ENCODE measurements at regions not wholly inside any gene's neighbourhood (a gene's known extent, or its start where the extent isn't known, plus 50 kb on each side); places are given as distances from the start of the nearest gene placed in this dataset.

GRCh38 chr3:70550723-70551319, 238.4 kb upstream of the MDFIC2 start:
- POLR2A ChIA-PET = no interaction called here

DNA sequence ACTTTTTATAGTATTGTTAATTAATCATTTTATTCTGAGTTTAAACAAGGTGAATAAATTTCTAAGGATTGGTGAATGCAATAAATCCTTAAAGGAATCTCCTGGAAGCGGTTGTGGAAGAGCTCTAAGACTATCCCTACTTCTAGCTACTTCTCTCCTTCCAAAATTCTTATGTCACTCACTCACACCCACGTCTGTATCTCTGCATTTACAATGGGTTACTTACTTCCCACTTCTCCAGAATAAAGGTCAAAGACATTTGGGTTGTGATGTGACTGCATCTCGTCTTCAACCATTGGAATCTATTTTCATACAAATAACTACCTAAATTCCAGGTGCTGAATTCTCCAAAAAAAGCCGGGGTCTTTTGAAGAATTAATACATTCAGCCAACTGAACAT, 234.2 kb upstream of the MDFIC2 start:
- POLR2A ChIA-PET = no interaction called here
- Histone ChIP-seq H3K4me2 (no peak overlapping the region), H3K4me3 (no peak overlapping the region), H3K4me1 (no peaks in the 10 kb centered on the region), H3K27ac (no peak overlapping the region), H3K9me3 (no peaks in the 10 kb centered on the region)
- 29% methylated on average over 4 of the region's 4 CpGs for WGBS (ENCODE audit: missing lambda C conversion rate)
- FAIRE-seq (no peak), DNase-seq (ENCODE audit: low read depth in 1 of 2, low spot score in 1 of 2) (no peak), ATAC-seq (no peak)
- CTCF ChIA-PET = no interaction called here
- TF ChIP-seq RFX5 (IDR thresholded peaks at IDR 0.05) = no peak
- TF ChIP-seq MAZ (IDR thresholded peaks at IDR 0.05; ENCODE audit: borderline replicate concordance, low read depth, low read length) = no peak
- no peak for TF ChIP-seq FOXS1 (CRISPR knock-in tag; IDR thresholded peaks at IDR 0.05)
- TF ChIP-seq CHD4 (IDR thresholded peaks at IDR 0.05; ENCODE audit: borderline replicate concordance) = no peak
- no peak for TF ChIP-seq RCOR1 (IDR thresholded peaks at IDR 0.05; ENCODE audit: low read depth, low read length)
- no peak for TF ChIP-seq SREBF2 (IDR thresholded peaks at IDR 0.05)
- TF ChIP-seq EHF (CRISPR knock-in tag; IDR thresholded peaks at IDR 0.05) = no peak
- no peak for TF ChIP-seq HDAC2 (IDR thresholded peaks at IDR 0.05)
- TF ChIP-seq EP300 (IDR thresholded peaks at IDR 0.05) = no peak
- no peak for TF ChIP-seq ELK1 (IDR thresholded peaks at IDR 0.05; ENCODE audit: low read depth, low read length)
- no peak for TF ChIP-seq NFE2L2 (conservative IDR thresholded peaks at IDR 0.05; ENCODE audit: low read length)
- TF ChIP-seq NR3C1 (IDR thresholded peaks at IDR 0.05) = no peak
- TF ChIP-seq CBX2 (IDR thresholded peaks at IDR 0.05; ENCODE audit: borderline replicate concordance, low read depth) = no peak
- no peak for TF ChIP-seq RNF2 (IDR thresholded peaks at IDR 0.05; ENCODE audit: borderline replicate concordance, low read depth)
- TF ChIP-seq, protein P1, sequence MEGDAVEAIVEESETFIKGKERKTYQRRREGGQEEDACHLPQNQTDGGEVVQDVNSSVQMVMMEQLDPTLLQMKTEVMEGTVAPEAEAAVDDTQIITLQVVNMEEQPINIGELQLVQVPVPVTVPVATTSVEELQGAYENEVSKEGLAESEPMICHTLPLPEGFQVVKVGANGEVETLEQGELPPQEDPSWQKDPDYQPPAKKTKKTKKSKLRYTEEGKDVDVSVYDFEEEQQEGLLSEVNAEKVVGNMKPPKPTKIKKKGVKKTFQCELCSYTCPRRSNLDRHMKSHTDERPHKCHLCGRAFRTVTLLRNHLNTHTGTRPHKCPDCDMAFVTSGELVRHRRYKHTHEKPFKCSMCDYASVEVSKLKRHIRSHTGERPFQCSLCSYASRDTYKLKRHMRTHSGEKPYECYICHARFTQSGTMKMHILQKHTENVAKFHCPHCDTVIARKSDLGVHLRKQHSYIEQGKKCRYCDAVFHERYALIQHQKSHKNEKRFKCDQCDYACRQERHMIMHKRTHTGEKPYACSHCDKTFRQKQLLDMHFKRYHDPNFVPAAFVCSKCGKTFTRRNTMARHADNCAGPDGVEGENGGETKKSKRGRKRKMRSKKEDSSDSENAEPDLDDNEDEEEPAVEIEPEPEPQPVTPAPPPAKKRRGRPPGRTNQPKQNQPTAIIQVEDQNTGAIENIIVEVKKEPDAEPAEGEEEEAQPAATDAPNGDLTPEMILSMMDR (IDR thresholded peaks at IDR 0.05) = no peak
- TF ChIP-seq CHD2 (IDR thresholded peaks at IDR 0.05; ENCODE audit: low read length, partially characterized antibody) = no peak
- TF ChIP-seq JUN (IDR thresholded peaks at IDR 0.05) = no peak

More at GRCh38 chr3:70550723-70551319, 238.4 kb upstream of the MDFIC2 start:
- Histone ChIP-seq H3K4me2 (no peak overlapping the region), H3K4me1 (no peaks in the 10 kb centered on the region), H3K4me3 (no peak overlapping the region), H3K9me3 (no peaks in the 10 kb centered on the region), H3K27ac (no peak overlapping the region)
- FAIRE-seq (no peak), ATAC-seq (peak in 1 of 2 experiments; percentile 87; a peak in 3 of 6 replicates), DNase-seq (ENCODE audit: low read depth in 1 of 2, low spot score in 1 of 2) (peak in 1 of 2 experiments; percentile 47)
- WGBS (ENCODE audit: missing lambda C conversion rate) = 28% methylated on average over 9 of the region's 9 CpGs
- CTCF ChIA-PET = interaction anchor here (0.6 to 2.0 kb wide), 11 partner anchors 11 to 1102 kb away, joined by 3 to 6 read pairs (median 3); no protein-coding TSS in a partner anchor
- TF ChIP-seq SMC3 (IDR thresholded peaks at IDR 0.05) = peak; percentile 34
- TF ChIP-seq, protein P1 (IDR thresholded peaks at IDR 0.05) = peak; percentile 44
- TF ChIP-seq RAD21 (conservative IDR thresholded peaks at IDR 0.05 in 1 of 2, IDR thresholded peaks at IDR 0.05 in 1 of 2) = peak; percentile 43 to 62; a peak in 4 of 5 replicates
- no peak for TF ChIP-seq JUN (IDR thresholded peaks at IDR 0.05)

Measured in A549 (cell line).